WTC11 (cell line): ENCODE measurements at regions not wholly inside any gene's neighbourhood (a gene's known extent, or its start where the extent isn't known, plus 50 kb on each side); places are given as distances from the start of the nearest gene placed in this dataset.

Experiments used
- ATAC-seq: fragments of 200-7000 bp; cut with Tn5 transposase; 2 replicates; pipeline ENCODE4 v1.10.0; 2021; ENCODE audit warnings: mild to moderate bottlenecking, moderate library complexity
- CTCF ChIA-PET: fragments of 300-600 bp; sonication (Branson Sonifier 250); formaldehyde crosslinking; loops from one replicate; lab custom pipeline; 2021; ENCODE audit warnings: antibody characterized with exemption; lab: Charles Lee
- POLR2A ChIA-PET: fragments of 350-600 bp; sonication (Branson Sonifier 250); formaldehyde crosslinking; loops from one replicate; lab custom pipeline; 2021; ENCODE audit warnings: antibody characterized with exemption; lab: Charles Lee
- DNase-seq: peaks from one replicate; pipeline ENCODE4 v3.0.0; 2021; ENCODE audit warnings: low spot score
- H3K27ac Mint-ChIP-seq: 2 replicates; pipeline ENCODE4 v1.8.0; 2021; ENCODE audit warnings: mixed read lengths
- H3K27me3 Mint-ChIP-seq: 2 replicates; pipeline ENCODE4 v1.8.0; 2021; ENCODE audit warnings: low read depth, mild to moderate bottlenecking, moderate library complexity, mixed read lengths
- H3K36me3 Mint-ChIP-seq: 2 replicates; pipeline ENCODE4 v1.8.0; 2021; ENCODE audit warnings: mixed read lengths
- H3K4me1 Mint-ChIP-seq: 2 replicates; pipeline ENCODE4 v1.8.0; 2022; ENCODE audit warnings: mixed read lengths
- H3K4me3 Mint-ChIP-seq: 2 replicates; pipeline ENCODE4 v1.8.0; 2021; ENCODE audit warnings: mild to moderate bottlenecking, moderate library complexity, mixed read lengths
- H3K9me3 Mint-ChIP-seq: 2 replicates; pipeline ENCODE4 v1.8.0; 2021; ENCODE audit warnings: mixed read lengths
- ATF6 ChIP-seq: sonication (generic); formaldehyde crosslinking; IDR thresholded peaks from 2 replicates; pipeline ENCODE4 v1.8.1; 2023; ENCODE audit warnings: mild to moderate bottlenecking, missing genetic modification reagents
- CDX4 ChIP-seq: fragments of 250-450 bp; sonication (Bioruptor Pico); IDR thresholded peaks from 2 replicates; pipeline ENCODE4 v1.9.0; 2021; ENCODE audit warnings: moderate library complexity, mild to moderate bottlenecking, inconsistent platforms, borderline replicate concordance
- E2F4 ChIP-seq: sonication (generic); formaldehyde crosslinking; IDR thresholded peaks from 2 replicates; pipeline ENCODE4 v1.8.1; 2022; ENCODE audit warnings: low read depth, mild to moderate bottlenecking, moderate library complexity, missing genetic modification reagents, borderline replicate concordance
- FOXP1 ChIP-seq: sonication (generic); formaldehyde crosslinking; IDR thresholded peaks from 2 replicates; pipeline ENCODE4 v1.8.0; 2022; ENCODE audit warnings: missing genetic modification reagents, mild to moderate bottlenecking, moderate library complexity, borderline replicate concordance
- NFYB ChIP-seq: sonication (generic); formaldehyde crosslinking; conservative IDR thresholded peaks from 2 replicates; pipeline ENCODE4 v1.8.0; 2022; ENCODE audit warnings: low read depth, missing genetic modification reagents
- PRDM15 ChIP-seq: sonication (generic); formaldehyde crosslinking; IDR thresholded peaks from 2 replicates; pipeline ENCODE4 v1.8.0; 2022; ENCODE audit warnings: missing genetic modification reagents
- SMAD3 ChIP-seq: sonication (generic); formaldehyde crosslinking; IDR thresholded peaks from 2 replicates; pipeline ENCODE4 v1.8.0; 2022; ENCODE audit warnings: missing genetic modification reagents, mild to moderate bottlenecking, borderline replicate concordance
- SMAD4 ChIP-seq: sonication (generic); formaldehyde crosslinking; IDR thresholded peaks from 2 replicates; pipeline ENCODE4 v1.8.0; 2022; ENCODE audit warnings: mild to moderate bottlenecking, missing genetic modification reagents
- STAT6 ChIP-seq: sonication (generic); formaldehyde crosslinking; conservative IDR thresholded peaks from 2 replicates; pipeline ENCODE4 v1.8.1; 2023; ENCODE audit warnings: mild to moderate bottlenecking, low read depth, missing genetic modification reagents, moderate library complexity
- TCF7 ChIP-seq: sonication (generic); formaldehyde crosslinking; IDR thresholded peaks from 2 replicates; pipeline ENCODE4 v1.8.0; 2022; ENCODE audit warnings: mild to moderate bottlenecking, low read depth, missing genetic modification reagents, moderate library complexity
- USF1 ChIP-seq: sonication (generic); formaldehyde crosslinking; IDR thresholded peaks from 2 replicates; pipeline ENCODE4 v1.8.0; 2022; ENCODE audit warnings: mild to moderate bottlenecking, missing genetic modification reagents
- USF2 ChIP-seq: sonication (generic); formaldehyde crosslinking; IDR thresholded peaks from 2 replicates; pipeline ENCODE4 v1.8.1; 2023; ENCODE audit warnings: mild to moderate bottlenecking, missing genetic modification reagents, moderate library complexity
- ZNF317 ChIP-seq: sonication (generic); formaldehyde crosslinking; IDR thresholded peaks from 2 replicates; pipeline ENCODE4 v1.8.1; 2023; ENCODE audit warnings: low read depth, mild to moderate bottlenecking, moderate library complexity, missing genetic modification reagents, borderline replicate concordance
- ZNF396 ChIP-seq: fragments of 250-450 bp; sonication (Bioruptor Pico); IDR thresholded peaks from 2 replicates; pipeline ENCODE4 v1.8.0; 2021; ENCODE audit warnings: mild to moderate bottlenecking, moderate library complexity, borderline replicate concordance
- ZNF416 ChIP-seq: fragments of 250-450 bp; sonication (Bioruptor Pico); IDR thresholded peaks from 2 replicates; pipeline ENCODE4 v1.9.0; 2021; ENCODE audit warnings: mild to moderate bottlenecking, inconsistent platforms
- ZNF425 ChIP-seq: fragments of 250-450 bp; sonication (Bioruptor Pico); conservative IDR thresholded peaks from 2 replicates; pipeline ENCODE4 v1.9.0; 2021; ENCODE audit warnings: mild to moderate bottlenecking
- ZNF671 ChIP-seq: fragments of 250-450 bp; sonication (Bioruptor Pico); IDR thresholded peaks from 2 replicates; pipeline ENCODE4 v1.8.0; 2021; ENCODE audit warnings: mild to moderate bottlenecking

- Mint-ChIP-seq H3K4me3 (no peak overlapping the region), H3K4me1 (peaks cover 54% of the 10 kb centered on the region), H3K36me3 (no peaks in the 10 kb centered on the region)
- no peak for TF ChIP-seq ZNF425 (CRISPR knock-in tag)
- TF ChIP-seq SMAD3 (CRISPR knock-in tag), result no peak
- no peak for TF ChIP-seq PRDM15
- TF ChIP-seq ZNF671, result no peak
- TF ChIP-seq USF1 (CRISPR knock-in tag), result no peak
- TF ChIP-seq NFYB, result no peak
- no peak for TF ChIP-seq SMAD4 (CRISPR knock-in tag)
- TF ChIP-seq ZNF416 (CRISPR knock-in tag), result no peak
- no peak for TF ChIP-seq TCF7 (CRISPR knock-in tag)
- no peak for TF ChIP-seq ZNF317 (CRISPR knock-in tag)
- no peak for TF ChIP-seq ATF6
- TF ChIP-seq CDX4, result no peak
- TF ChIP-seq ZNF396 (CRISPR knock-in tag), result no peak
- no peak for TF ChIP-seq STAT6 (CRISPR knock-in tag)
- TF ChIP-seq E2F4 (CRISPR knock-in tag), result no peak
- TF ChIP-seq FOXP1 (CRISPR knock-in tag), result no peak
- TF ChIP-seq USF2 (CRISPR knock-in tag), result no peak
- TF ChIP-seq, all 79 proteins: peak for 0
- CTCF ChIA-PET, result no interaction called here
- H3K9me3 Mint-ChIP-seq, result no peaks in the 10 kb centered on the region
- POLR2A ChIA-PET, result no interaction called here
- ATAC-seq, result no peak
- H3K27me3 Mint-ChIP-seq, result peaks cover 34% of the 10 kb centered on the region
- no peak overlapping the region for H3K27ac Mint-ChIP-seq
- DNase-seq, result no peak
Observed at GRCh38 chr22:26957897-26958296, 300.5 kb downstream of the MIAT start.
